ENCODE measurements at regions not wholly inside any gene's neighbourhood (a gene's known extent, or its start where the extent isn't known, plus 50 kb on each side); places are given as distances from the start of the nearest gene placed in this dataset.

DNA sequence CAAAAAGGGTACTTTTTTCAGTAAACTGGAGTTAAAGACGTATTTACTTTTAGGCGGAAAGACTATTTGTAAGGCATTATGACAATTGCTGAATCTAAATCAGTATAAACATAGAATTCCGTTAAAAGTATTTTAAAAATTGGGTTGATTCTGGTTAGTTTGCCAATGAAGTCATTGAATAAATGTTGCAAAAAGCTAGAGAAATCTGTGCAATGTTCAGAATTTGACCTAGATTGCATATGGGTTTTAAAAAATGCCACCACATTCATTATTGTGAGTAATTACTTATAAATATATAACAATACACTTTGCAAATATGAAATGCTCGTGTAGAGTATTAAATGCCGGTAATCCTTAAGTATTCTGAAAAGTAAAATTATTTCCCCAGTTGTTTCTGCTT is 116.5 kb upstream of the EEF1E1 start:
- DNase-seq (ENCODE audit: low read depth in 3 of 3): no peak

DNA sequence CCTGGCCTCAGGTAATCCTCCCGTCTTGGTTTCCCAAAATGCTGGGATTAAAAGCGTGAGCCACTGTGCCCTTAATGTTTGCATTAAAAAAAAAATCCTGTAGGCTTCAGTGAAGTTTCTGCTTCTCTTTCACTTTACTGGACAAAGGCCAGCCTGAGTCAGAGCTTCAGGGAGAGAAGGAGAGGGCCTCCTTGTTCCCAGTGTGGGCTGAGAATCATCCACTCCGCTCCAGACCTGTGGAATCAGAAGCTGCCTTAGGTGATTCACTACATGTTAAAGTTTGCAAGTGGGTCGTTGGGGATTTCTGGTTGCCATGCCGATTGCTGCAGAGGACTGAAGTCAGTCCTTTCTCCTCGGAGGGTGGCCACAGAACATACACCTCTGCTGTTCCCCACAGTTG is 113.3 kb upstream of the EEF1E1 start:
- DNase-seq (ENCODE audit: low read depth in 3 of 3): no peak

- DNase-seq (ENCODE audit: low read depth in 3 of 3): no peak
These were observed 111.6 kb upstream of the EEF1E1 start for GRCh38 chr6:8213995-8214394.

DNA sequence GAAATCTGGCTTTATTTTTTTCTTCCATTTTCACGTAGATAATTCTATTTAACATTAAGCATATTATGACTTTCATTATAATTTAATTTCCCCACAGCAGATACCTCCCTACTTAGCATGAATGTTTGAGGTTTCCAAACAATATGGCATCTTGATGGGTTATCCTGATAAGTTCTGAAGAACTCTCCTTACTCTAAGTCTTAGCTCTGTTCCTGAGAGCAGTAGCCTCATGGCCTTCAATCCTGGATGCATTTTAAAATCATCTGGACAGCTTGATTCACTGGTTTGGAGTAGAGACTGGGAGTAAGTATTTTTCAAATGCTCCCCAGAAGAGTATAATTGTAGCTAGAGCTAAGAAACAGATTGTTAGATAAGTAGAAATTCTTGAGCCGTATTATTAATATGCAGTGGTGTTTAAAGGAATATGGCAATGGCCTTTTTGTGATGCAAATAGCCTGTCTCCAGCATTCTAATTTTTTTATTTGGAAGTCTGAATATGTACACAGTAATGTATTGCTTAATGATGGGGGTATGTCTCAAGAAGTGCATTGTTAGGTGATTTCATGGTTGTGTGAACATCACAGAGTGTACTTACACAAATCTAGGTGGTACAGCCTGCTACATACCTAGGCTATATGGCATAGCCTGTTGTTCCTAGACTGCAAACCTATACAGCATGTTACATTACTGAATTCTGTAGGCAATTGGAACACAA is 110.5 kb upstream of the EEF1E1 start:
- DNase-seq (ENCODE audit: low read depth in 3 of 3): no peak

- DNase-seq (ENCODE audit: low read depth in 3 of 3): no peak
These were observed 105.5 kb upstream of the EEF1E1 start for GRCh38 chr6:8207869-8208191.

- DNase-seq (ENCODE audit: low read depth in 3 of 3): no peak
These were observed 105.0 kb upstream of the EEF1E1 start for GRCh38 chr6:8207191-8207868.

DNA sequence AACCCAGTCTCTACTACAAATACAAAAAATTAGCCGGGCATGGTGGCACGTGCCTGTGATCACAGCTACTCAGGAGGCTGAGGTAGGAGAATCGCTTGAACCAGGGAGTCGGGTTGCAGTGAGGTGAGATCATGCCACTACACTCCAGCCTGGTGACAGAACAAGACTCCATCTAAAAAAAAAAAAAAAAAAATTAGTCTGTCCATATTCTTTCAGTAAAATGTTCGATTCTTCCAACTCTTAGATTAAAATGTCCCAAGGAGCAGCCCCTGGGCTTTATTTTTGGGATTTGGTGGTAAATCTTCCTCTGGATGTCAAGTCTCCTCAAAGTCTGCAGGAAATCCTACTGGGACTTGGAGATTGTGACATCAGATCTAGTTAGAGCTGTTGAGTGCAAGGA is 101.0 kb upstream of the EEF1E1 start:
- no peak for DNase-seq (ENCODE audit: low read depth in 3 of 3)

DNA sequence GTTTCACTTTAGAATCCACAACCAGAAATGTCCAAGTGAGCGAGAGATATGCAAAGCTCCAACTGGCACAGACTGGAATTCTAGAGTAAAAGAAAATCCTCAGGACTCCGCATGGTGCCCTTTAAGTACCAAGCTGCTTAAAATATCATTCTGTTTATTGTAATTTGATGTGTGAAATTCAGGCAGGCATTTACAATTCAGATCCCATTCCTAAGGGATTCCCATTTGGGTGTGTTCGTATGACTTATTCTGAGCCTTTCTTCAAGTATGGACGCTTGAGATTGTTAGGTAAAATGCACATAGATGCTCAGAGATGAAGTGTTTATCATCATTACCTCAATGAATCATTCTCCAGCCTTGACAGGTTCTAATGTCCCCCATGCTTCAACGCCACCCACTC is 99.3 kb upstream of the EEF1E1 start:
- no peak for DNase-seq (ENCODE audit: low read depth in 3 of 3)

- DNase-seq (ENCODE audit: low read depth in 3 of 3): no peak
These were observed 97.9 kb upstream of the EEF1E1 start for GRCh38 chr6:8200255-8200654.

DNA sequence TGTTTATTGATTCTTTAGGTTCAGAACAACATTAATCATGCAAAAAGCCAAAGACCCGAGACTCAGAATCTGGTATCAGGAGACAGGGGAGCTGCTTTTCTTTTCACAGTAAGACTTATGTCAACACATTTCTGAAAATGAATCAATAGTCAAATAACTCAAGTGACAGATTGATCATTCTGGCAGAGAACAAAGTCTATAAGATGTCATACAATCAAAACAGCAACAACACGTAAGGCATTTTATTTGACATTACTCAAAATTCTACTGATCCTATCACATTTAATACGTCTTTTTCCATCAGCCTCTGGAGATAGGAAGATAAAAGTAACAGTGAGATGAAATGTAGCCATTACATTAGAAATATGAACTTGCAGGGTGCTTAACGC is 93.4 kb upstream of the EEF1E1 start:
- no peak for DNase-seq (ENCODE audit: low read depth in 3 of 3)

- no peak for DNase-seq (ENCODE audit: low read depth in 3 of 3)
These were observed 92.8 kb upstream of the EEF1E1 start for GRCh38 chr6:8195040-8195713.

DNA sequence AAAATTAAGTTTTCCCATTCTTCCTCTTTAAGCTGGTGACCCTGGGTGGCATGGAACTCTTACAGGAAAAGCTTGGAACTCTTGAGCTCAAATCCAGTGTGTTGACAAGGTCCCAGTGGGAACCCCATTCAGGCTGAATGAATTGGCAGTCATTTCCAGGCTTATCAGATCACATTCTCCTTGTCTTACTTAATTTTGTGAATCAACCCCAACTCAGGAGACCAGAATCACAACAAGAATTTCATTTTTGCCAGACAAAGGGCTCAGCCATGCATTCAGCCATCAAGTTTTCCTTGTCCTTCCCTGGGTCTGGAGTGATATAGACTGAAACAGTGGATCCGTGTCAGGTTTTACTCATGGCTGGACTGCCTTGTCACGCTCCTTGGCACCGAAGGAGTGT is 92.1 kb upstream of the EEF1E1 start:
- no peak for DNase-seq (ENCODE audit: low read depth in 3 of 3)

- no peak for DNase-seq (ENCODE audit: low read depth in 3 of 3)
These were observed 91.2 kb upstream of the EEF1E1 start for GRCh38 chr6:8193541-8193940.

- no peak for DNase-seq (ENCODE audit: low read depth in 3 of 3)
These were observed 90.2 kb upstream of the EEF1E1 start for GRCh38 chr6:8192597-8192996.

GRCh38 chr6:8192067-8192466 is 89.7 kb upstream of the EEF1E1 start:
- DNase-seq (ENCODE audit: low read depth in 3 of 3): no peak

DNA sequence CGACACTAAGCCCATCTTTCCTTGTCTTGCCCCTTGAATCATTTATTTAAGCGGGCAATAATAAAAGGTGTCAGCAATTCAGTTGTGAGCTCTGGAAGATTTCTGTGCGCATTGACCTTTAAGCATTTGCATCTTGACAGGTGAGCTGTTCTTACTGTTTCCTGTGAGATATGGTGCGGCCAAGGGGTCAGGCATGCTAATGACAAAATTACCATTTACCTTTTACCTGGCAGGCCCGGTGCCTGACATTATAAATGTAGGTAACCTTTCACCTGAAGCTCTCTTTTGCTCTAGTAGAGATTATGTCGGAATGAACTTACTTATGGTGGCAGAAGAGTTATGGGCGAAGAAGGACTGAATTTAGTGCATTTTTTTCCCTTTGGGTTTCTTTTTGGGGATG is 89.3 kb upstream of the EEF1E1 start:
- DNase-seq (ENCODE audit: low read depth in 3 of 3): no peak

DNA sequence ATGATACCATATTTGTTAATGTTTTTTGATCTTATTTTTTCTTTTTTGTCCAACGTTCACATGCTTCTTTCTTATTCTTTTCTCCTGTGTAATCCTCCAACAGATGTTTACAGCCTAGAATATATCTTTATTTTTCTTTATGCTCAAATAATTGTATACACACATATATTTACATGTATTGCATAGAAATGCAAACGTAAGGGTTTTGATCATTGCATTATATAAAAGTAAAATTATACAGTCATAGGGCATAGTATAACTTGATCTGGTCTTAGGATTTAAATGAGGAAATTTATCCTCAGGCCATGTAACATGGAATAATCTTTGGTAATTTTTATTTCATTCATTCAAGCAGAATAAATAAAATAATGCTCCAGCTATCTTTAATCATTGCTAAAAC is 84.9 kb upstream of the EEF1E1 start:
- no peak for DNase-seq (ENCODE audit: low read depth in 3 of 3)

DNA sequence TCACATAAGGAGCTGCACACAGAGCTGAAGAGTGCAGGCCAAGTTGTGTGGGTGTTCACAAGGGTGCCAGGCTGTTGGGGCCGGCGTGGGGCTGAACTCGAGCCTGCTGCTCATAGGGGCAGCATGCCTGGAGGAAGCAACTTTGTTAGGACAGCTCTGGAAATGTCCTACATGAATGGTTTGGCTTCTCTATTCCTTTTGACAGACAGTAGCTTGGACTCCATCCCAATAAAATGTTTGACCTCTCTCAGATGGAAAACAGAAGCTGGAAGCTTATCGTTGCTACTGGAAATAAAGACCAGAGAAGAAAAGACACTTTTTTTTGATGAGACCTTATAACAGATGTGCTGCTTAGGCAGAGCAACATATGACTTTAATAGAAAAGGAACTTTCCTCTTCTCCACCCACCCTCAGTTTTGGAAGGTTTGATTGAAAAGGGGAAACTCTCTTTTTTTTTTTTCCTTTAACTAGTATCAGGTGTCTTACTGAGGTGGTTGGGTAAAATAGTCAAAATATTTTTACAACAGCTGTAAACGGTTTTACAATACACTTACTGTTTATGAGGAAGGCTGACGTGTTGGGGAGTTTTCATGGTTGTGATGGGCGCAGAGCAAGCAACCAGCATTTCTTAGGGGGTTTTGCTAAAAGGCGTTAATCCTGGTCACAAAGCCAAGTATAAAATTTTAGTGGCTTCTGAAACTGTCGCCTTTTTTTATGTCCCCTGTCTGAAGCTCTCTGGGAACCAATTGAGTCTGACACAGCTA is 80.7 kb upstream of the EEF1E1 start:
- no peak for DNase-seq (ENCODE audit: low read depth in 3 of 3)

DNA sequence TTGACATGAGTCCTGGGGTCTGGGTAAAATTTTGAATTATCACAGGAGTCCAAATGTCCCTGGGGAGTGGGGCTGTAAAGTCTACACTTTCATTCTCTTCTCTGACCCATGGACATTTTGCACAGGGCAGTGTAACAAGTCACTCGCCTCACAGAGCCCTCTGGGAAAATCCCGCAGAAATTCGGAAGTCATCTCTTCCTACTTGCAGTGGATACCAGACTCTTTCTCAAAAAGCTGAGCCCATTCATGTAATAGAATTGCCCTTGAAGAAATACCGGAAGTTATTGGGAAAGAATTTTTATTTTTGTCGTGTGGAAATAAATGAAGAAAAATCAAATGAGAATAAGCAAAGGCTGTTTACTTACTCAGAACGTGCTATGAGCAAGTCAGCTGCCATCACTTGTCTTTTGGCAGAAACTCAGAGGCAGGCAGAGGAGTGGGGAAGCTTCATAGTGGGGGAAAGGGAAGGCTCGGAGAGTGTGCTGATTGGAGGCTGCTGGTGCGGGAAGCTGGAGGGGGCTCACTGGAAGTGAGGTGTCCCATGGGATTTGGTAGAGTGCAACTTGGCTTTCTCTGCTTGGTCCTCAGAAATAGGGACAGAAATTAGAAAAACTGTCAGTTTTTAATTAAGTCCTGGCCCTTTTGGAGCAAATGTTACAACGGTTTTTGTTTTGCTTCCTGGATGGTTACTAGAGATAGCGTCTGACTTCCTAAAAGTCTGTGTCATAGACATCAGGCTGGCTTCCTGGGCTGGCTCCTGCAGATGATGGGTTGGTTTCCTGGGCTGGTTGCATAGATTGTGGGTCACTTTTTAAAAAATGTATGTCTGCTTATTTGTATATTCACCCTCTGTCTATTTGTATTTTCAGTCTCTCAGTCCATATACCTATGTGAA is 79.8 kb upstream of the EEF1E1 start:
- no peak for DNase-seq (ENCODE audit: low read depth in 3 of 3)

- DNase-seq (ENCODE audit: low read depth in 3 of 3): no peak
These were observed 79.0 kb upstream of the EEF1E1 start for GRCh38 chr6:8181160-8181881.
